GM12891 (cell line): ENCODE measurements at regions not wholly inside any gene's neighbourhood (a gene's known extent, or its start where the extent isn't known, plus 50 kb on each side); places are given as distances from the start of the nearest gene placed in this dataset.

Experiments
- DNase-seq: peaks from one replicate; pipeline ENCODE4 v3.0.0; 2011; ENCODE audit warnings: low spot score; ENCODE audit not compliant: insufficient read length
- FAIRE-seq: peaks from 2 replicates; lab custom pipeline; 2011; peaks lifted over from hg19 to GRCh38; lab: Jason Lieb, UNC
- PAX5 ChIP-seq: IDR thresholded peaks from 2 replicates; pipeline ENCODE4 v1.6.1; 2011; ENCODE audit warnings: low read length, moderate library complexity, mild to moderate bottlenecking; ENCODE audit not compliant: insufficient read depth, severe bottlenecking
- POLR2A ChIP-seq: IDR thresholded peaks from 2 replicates; pipeline ENCODE4 v1.6.1; 2011; ENCODE audit warnings: low read depth, low read length, control low read depth
- POLR2AphosphoS5 ChIP-seq: IDR thresholded peaks from 2 replicates; pipeline ENCODE4 v1.6.1; 2011; ENCODE audit warnings: low read depth, low read length, control low read depth
- POU2F2 ChIP-seq: IDR thresholded peaks from 2 replicates; pipeline ENCODE4 v1.6.1; 2011; ENCODE audit warnings: low read depth, mild to moderate bottlenecking, control low read depth, low read length, moderate library complexity
- SPI1 ChIP-seq: IDR thresholded peaks from 2 replicates; pipeline ENCODE4 v1.6.1; 2011; ENCODE audit warnings: low read depth, low read length, control low read depth
- TAF1 ChIP-seq: IDR thresholded peaks from 2 replicates; pipeline ENCODE4 v1.6.1; 2011; ENCODE audit warnings: low read depth, low read length, control low read depth

- FAIRE-seq (no peak), DNase-seq (no peak)
- TF ChIP-seq TAF1 (no peak), POLR2AphosphoS5 (no peak), POU2F2 (no peak), SPI1 (no peak), POLR2A (no peak), PAX5 (no peak)
Observed at GRCh38 chr2:116877944-116878343, 936.5 kb upstream of the DDX18 start.

DNA sequence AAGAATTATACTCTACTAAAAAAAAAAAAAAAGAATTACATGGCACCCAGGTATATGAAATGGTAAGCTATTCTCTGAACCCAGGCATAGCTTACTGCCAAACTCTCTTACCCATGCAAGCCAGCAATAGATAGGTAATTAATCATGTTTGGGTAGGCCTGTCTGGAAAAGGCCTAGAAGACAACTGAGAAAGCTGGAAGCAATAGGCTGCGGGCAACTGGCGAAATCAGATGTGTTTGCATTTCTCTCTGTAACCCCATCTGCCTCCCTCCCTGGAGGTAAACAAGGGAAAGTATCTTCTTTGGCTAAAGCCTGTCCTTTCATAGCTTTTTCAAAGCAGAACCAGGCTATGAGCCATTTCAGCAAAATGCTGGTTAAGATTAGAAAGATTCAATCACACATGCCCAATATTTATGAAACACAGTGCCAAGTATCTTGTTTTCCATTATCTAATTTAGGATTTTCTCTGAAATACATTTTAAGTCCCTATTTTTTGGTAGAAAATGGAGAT lies 934.8 kb upstream of the DDX18 start:
- DNase-seq (no peak), FAIRE-seq (no peak)
- TF ChIP-seq TAF1 (no peak), PAX5 (no peak), POU2F2 (no peak), SPI1 (no peak), POLR2AphosphoS5 (no peak), POLR2A (no peak)

DNA sequence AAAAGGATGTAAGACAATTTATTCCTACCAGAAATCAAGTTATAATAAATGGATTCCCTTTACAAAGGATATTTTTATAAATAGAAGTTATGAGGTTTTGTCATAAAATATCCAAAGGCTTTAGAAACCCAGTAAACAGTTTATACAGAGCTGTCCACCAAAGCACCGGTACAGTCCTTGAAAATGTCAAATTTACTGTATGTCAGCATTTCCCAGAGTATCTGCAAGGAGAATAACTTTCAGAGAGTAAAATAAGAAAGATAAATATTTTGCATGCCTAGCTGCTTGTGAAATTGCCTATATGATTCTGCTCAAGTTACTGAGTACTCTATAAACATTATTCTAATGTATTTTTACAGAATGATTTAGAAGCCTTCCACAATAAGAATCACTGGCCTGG lies 923.3 kb upstream of the DDX18 start:
- DNase-seq (no peak), FAIRE-seq (no peak)
- TF ChIP-seq PAX5 (no peak), TAF1 (no peak), SPI1 (no peak), POLR2AphosphoS5 (no peak)

DNA sequence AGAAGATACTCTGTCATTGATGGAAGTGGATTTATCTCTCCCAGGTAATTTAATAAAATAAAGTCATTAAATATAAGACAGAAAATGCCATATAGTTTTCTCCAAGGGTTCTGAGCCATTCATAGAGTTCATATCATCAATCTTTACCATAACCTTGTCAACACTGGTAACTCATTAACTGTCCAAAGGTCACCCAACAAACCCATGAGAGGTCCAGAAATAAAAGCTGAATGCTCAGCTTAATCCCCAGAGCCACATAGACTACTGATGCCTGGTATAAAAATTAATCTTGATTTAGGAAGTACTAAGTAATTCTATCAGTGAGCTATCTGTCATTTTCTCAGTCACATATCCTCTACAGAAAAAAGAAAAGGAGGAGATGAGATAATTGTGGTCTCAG lies 903.0 kb upstream of the DDX18 start:
- TF ChIP-seq PAX5: no peak
- no peak for TF ChIP-seq POLR2AphosphoS5
- TF ChIP-seq POU2F2: no peak
- no peak for TF ChIP-seq TAF1
- no peak for TF ChIP-seq SPI1
- no peak for TF ChIP-seq POLR2A
- DNase-seq (no peak), FAIRE-seq (no peak)

DNA sequence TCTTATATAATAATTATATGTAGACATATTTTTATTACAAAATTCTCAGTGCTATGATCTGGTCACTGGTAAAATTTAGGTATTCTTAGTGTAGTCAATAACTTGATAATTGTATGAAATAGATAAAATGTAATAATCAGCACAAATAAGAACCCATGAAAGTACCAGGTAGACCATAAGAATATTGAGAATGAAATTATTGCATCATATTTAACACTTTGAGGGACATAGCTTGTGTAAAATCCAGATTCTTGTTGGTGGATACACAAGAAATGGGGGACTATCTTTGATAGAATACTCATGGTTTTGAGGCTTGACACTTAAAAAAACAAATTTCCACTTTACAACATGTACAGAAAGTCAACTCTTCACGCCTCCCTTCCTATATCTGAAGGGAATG lies 898.8 kb upstream of the DDX18 start:
- no peak for FAIRE-seq
- DNase-seq: no peak
- TF ChIP-seq TAF1 (no peak), POU2F2 (no peak), POLR2A (no peak)

- TF ChIP-seq PAX5 (no peak), TAF1 (no peak), SPI1 (no peak), POU2F2 (no peak), POLR2A (no peak), POLR2AphosphoS5 (no peak)
- no peak for FAIRE-seq
- no peak for DNase-seq
Observed at GRCh38 chr2:116917196-116917595, 897.3 kb upstream of the DDX18 start.

- FAIRE-seq (no peak), DNase-seq (no peak)
- no peak for TF ChIP-seq POU2F2
- no peak for TF ChIP-seq PAX5
- TF ChIP-seq POLR2AphosphoS5: no peak
- TF ChIP-seq SPI1: no peak
- no peak for TF ChIP-seq POLR2A
- no peak for TF ChIP-seq TAF1
Observed at GRCh38 chr2:116918574-116918973, 895.9 kb upstream of the DDX18 start.

DNA sequence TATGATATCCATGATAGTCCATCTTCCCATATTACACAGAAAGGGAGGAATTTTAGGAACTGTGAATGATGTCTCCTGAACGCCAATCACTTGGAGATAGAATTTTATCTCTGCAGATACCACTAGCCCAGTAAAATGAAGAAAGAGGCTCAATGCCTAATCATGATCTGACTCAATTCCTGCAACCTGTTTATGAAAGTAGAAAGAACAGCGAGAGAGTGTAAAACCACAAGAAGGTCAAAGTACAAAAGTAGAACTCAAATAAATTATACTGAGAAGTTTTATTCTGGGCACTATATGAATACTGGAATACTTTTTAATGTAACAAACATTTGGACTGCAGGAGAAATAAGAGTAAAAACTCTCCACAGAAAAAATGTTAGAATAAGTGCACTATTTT lies 892.1 kb upstream of the DDX18 start:
- DNase-seq (no peak), FAIRE-seq (no peak)
- TF ChIP-seq POLR2A (no peak), POU2F2 (no peak), TAF1 (no peak)

GRCh38 chr2:116924509-116924908 lies 890.0 kb upstream of the DDX18 start:
- no peak for FAIRE-seq
- TF ChIP-seq TAF1: no peak
- TF ChIP-seq PAX5: no peak
- TF ChIP-seq POLR2AphosphoS5: no peak
- no peak for TF ChIP-seq POU2F2
- TF ChIP-seq SPI1: no peak
- DNase-seq: no peak

DNA sequence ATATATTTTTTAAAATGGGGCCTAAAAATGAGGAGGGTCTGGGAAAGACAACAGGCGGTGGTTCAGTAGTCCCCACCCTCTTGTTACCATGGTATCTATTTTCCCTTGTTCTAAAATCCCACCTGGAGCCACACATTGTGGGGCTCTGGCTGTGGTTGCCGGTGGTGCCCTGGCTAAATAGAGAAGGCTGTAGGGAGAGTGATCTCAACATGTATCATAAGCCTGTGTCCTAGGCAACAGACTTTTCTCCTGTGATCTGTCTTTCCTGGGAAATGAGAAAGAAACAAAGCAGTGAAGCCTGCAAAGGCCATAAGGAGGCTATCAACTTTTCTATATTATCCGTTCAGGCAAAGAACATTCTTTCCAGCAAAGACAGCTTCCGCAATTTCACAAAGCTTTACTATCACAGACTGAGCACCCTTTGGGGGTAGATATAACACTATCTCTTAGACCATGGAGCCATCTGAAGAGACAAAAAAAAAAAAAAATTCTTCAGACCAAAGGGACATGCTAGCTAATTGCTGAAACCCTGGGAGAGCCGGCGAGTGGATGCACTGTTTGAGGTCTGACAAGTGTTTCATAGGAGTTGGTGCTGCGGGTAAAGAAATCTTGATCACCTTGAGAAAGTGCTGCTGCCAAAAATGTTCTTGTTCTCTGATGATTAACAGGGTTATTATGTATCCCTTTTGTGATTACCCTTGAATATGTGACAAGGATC lies 879.2 kb upstream of the DDX18 start:
- no peak for TF ChIP-seq POLR2AphosphoS5
- TF ChIP-seq POU2F2: no peak
- no peak for TF ChIP-seq SPI1
- TF ChIP-seq PAX5: no peak
- TF ChIP-seq POLR2A: no peak
- no peak for TF ChIP-seq TAF1
- DNase-seq (no peak), FAIRE-seq (no peak)

- no peak for DNase-seq
- TF ChIP-seq POLR2AphosphoS5 (no peak), PAX5 (no peak), TAF1 (no peak)
- no peak for FAIRE-seq
Observed at GRCh38 chr2:116948258-116948657, 866.2 kb upstream of the DDX18 start.
